ENCODE measurements at regions not wholly inside any gene's neighbourhood (a gene's known extent, or its start where the extent isn't known, plus 50 kb on each side); places are given as distances from the start of the nearest gene placed in this dataset.

DNA sequence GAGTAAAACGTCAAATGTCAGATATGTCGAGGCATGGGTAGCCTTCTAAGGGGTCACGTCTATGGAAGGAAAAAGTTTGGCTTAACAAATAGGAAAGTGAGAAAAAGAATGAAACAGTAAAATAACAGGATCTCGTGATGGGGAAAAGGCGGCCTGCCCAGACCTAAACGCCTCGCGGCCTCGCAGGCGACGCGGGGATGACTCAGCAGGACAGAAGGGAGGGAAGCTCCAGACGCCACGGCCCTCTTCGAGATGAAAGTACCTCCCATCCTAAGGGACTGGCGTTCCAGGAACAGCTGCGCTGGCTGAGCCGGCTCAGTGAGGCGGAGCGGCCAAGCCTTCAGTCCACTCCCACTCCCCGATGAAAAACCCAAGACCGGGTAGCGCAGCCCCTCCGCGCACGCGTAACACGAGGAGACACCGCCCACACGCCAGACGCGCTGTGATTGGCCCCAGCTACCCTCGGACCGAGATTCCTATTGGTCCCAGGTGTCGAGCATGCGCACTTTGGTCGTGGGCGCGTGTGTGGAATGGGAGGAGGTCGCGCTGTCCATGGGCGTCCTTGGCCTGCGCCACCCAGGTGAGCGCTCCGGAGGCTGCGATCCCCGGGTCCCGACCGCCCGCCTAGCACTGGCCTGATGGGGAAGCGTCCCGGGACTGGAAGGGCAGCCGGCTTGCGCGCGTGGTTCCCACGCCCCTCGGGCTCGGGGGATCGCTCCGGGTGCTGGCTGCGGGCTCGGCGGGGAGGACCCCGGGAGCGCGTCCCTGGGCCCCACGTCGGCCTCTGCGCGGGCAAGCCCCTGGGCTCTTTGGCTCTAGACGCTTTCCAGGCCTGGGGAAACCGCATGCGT, 588.5 kb downstream of the MTRR start:
- Histone ChIP-seq H3K79me2 (ENCODE audit: control insufficient read depth, insufficient read depth, low read length) (peaks cover 21% of the 10 kb centered on the region), H3K9ac (ENCODE audit: control insufficient read depth, extremely low read depth, insufficient read depth, low read length) (peak overlapping the region; percentile 80), H3K9me1 (ENCODE audit: control insufficient read depth, extremely low read depth, insufficient read depth, low read length) (no peaks in the 10 kb centered on the region), H3K9me3 (ENCODE audit: control insufficient read depth, low read depth, low read length) (no peaks in the 10 kb centered on the region), H3K4me1 (ENCODE audit: control insufficient read depth, extremely low read depth, insufficient read depth, low read length) (no peaks in the 10 kb centered on the region), H2AFZ (ENCODE audit: control insufficient read depth, low read length) (peak overlapping the region; percentile 46), H3K27me3 (ENCODE audit: control insufficient read depth, extremely low read depth, insufficient read depth, low read length) (no peaks in the 10 kb centered on the region), H3K27ac (ENCODE audit: control insufficient read depth, insufficient read depth, low read length) (peak overlapping the region; percentile 69), H4K20me1 (ENCODE audit: control insufficient read depth, extremely low read depth, insufficient read depth, low read length) (no peaks in the 10 kb centered on the region), H3K36me3 (ENCODE audit: control insufficient read depth in 2 of 2, extremely low read depth in 1 of 2, insufficient read depth in 2 of 2, low read length in 2 of 2) (peaks cover 0 to 2% of the 10 kb centered on the region in 2 experiments), H3K4me3 (ENCODE audit: control insufficient read depth in 2 of 3, extremely low read depth in 1 of 3, insufficient read depth in 2 of 3, low read depth in 1 of 3, low read length in 3 of 3) (peak overlapping the region; percentile 69 to 92 (median 76)), H3K4me2 (ENCODE audit: control insufficient read depth, extremely low read depth, insufficient read depth, low read depth, low read length) (peak overlapping the region; percentile 30)
- FAIRE-seq (peak; percentile 34), DNase-seq (ENCODE audit: low read depth, low spot score) (peak; percentile 76)
- TF ChIP-seq, protein P1, sequence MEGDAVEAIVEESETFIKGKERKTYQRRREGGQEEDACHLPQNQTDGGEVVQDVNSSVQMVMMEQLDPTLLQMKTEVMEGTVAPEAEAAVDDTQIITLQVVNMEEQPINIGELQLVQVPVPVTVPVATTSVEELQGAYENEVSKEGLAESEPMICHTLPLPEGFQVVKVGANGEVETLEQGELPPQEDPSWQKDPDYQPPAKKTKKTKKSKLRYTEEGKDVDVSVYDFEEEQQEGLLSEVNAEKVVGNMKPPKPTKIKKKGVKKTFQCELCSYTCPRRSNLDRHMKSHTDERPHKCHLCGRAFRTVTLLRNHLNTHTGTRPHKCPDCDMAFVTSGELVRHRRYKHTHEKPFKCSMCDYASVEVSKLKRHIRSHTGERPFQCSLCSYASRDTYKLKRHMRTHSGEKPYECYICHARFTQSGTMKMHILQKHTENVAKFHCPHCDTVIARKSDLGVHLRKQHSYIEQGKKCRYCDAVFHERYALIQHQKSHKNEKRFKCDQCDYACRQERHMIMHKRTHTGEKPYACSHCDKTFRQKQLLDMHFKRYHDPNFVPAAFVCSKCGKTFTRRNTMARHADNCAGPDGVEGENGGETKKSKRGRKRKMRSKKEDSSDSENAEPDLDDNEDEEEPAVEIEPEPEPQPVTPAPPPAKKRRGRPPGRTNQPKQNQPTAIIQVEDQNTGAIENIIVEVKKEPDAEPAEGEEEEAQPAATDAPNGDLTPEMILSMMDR (optimal IDR thresholded peaks at IDR 0.05 in 1 of 3, IDR thresholded peaks at IDR 0.05 in 1 of 3, conservative IDR thresholded peaks at IDR 0.05 in 1 of 3; ENCODE audit: extremely low read depth in 1 of 3, insufficient read depth in 2 of 3, low read length in 3 of 3) = no peak
- TF ChIP-seq EZH2 (IDR thresholded peaks at IDR 0.05; ENCODE audit: low read length) = no peak
- dilution Hi-C loops (cut with MboI; ENCODE audit: extremely low pct_ligation_motif_present, low sequenced_read_pairs) = no loop called here

DNA sequence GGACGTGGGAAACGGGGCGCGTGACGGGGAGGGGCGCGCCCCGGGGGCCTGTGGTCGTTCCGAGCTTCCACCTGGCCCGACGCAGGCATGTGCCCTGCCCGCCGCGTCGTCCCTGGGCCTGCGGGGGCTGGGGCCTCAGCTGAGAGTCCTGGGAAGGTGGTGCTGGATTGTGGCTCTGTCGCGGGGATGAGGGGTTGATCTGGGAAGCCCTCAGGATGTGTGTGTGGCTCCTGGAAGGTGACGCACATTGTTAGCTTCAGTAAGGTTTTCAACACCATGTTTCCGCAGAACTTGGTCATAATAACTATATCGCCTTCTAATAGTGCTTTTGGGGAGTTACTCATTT, 589.1 kb downstream of the MTRR start:
- dilution Hi-C loops (cut with MboI; ENCODE audit: extremely low pct_ligation_motif_present, low sequenced_read_pairs) = no loop called here
- no peaks in the 10 kb centered on the region for H3K27me3 ChIP-seq (ENCODE audit: control insufficient read depth, extremely low read depth, insufficient read depth, low read length)
- TF ChIP-seq, protein P1 (optimal IDR thresholded peaks at IDR 0.05 in 1 of 3, IDR thresholded peaks at IDR 0.05 in 1 of 3, conservative IDR thresholded peaks at IDR 0.05 in 1 of 3; ENCODE audit: extremely low read depth in 1 of 3, insufficient read depth in 2 of 3, low read length in 3 of 3) = no peak
- TF ChIP-seq EZH2 (IDR thresholded peaks at IDR 0.05; ENCODE audit: low read length) = no peak
- peak overlapping the region; percentile 46 for H2AFZ ChIP-seq (ENCODE audit: control insufficient read depth, low read length)
- peaks cover 21% of the 10 kb centered on the region for H3K79me2 ChIP-seq (ENCODE audit: control insufficient read depth, insufficient read depth, low read length)
- no peaks in the 10 kb centered on the region for H4K20me1 ChIP-seq (ENCODE audit: control insufficient read depth, extremely low read depth, insufficient read depth, low read length)
- H3K9me1 ChIP-seq (ENCODE audit: control insufficient read depth, extremely low read depth, insufficient read depth, low read length) = no peaks in the 10 kb centered on the region
- FAIRE-seq (no peak), DNase-seq (ENCODE audit: low read depth, low spot score) (no peak)
- H3K4me3 ChIP-seq (ENCODE audit: control insufficient read depth in 2 of 3, extremely low read depth in 1 of 3, insufficient read depth in 2 of 3, low read depth in 1 of 3, low read length in 3 of 3) = peak overlapping the region; percentile 69 to 92 (median 76)
- peak overlapping the region; percentile 80 for H3K9ac ChIP-seq (ENCODE audit: control insufficient read depth, extremely low read depth, insufficient read depth, low read length)
- peak overlapping the region; percentile 69 for H3K27ac ChIP-seq (ENCODE audit: control insufficient read depth, insufficient read depth, low read length)
- peak overlapping the region; percentile 30 for H3K4me2 ChIP-seq (ENCODE audit: control insufficient read depth, extremely low read depth, insufficient read depth, low read depth, low read length)
- peaks cover 0 to 2% of the 10 kb centered on the region in 2 experiments for H3K36me3 ChIP-seq (ENCODE audit: control insufficient read depth in 2 of 2, extremely low read depth in 1 of 2, insufficient read depth in 2 of 2, low read length in 2 of 2)
- H3K4me1 ChIP-seq (ENCODE audit: control insufficient read depth, extremely low read depth, insufficient read depth, low read length) = no peaks in the 10 kb centered on the region
- H3K9me3 ChIP-seq (ENCODE audit: control insufficient read depth, low read depth, low read length) = no peaks in the 10 kb centered on the region

Measured in keratinocyte (primary cell).